GM23338 (cell line): ENCODE measurements at regions not wholly inside any gene's neighbourhood (a gene's known extent, or its start where the extent isn't known, plus 50 kb on each side); places are given as distances from the start of the nearest gene placed in this dataset.

Experiments used
- ATAC-seq: fragments of 200-7000 bp; cut with Tn5 transposase; 3 replicates; pipeline ENCODE4 v1.9.1; 2020
- DNase-seq: peaks from one replicate; pipeline ENCODE4 v3.0.0-alpha.2; 2015; ENCODE audit warnings: low spot score
- H2AFZ ChIP-seq: fragments of 200-600 bp; sonication (generic); 2 replicates; pipeline ENCODE4 v1.8.0; 2016; ENCODE audit warnings: antibody characterized with exemption, mild to moderate bottlenecking, moderate library complexity
- H3F3A ChIP-seq: fragments of 200-600 bp; sonication (generic); replicated peaks from 2 replicates; pipeline ENCODE4 v1.8.0; 2017; ENCODE audit warnings: antibody characterized with exemption, mixed run types, low read depth
- H3K27ac ChIP-seq: fragments of 200-600 bp; sonication (generic); 2 replicates; pipeline ENCODE4 v1.6.1; 2016; ENCODE audit warnings: low read depth
- H3K27me3 ChIP-seq: fragments of 200-600 bp; sonication (generic); 2 replicates; pipeline ENCODE4 v1.8.0; 2016; ENCODE audit warnings: mild to moderate bottlenecking, mixed run types, moderate library complexity; ENCODE audit not compliant: insufficient read depth
- H3K36me3 ChIP-seq: fragments of 200-600 bp; sonication (generic); 2 replicates; pipeline ENCODE4 v1.8.0; 2016; ENCODE audit warnings: mild to moderate bottlenecking; ENCODE audit not compliant: insufficient read depth
- H3K4me1 ChIP-seq: fragments of 200-600 bp; sonication (generic); 2 replicates; pipeline ENCODE4 v1.8.0; 2016; ENCODE audit warnings: mild to moderate bottlenecking, moderate library complexity; ENCODE audit not compliant: insufficient read depth
- H3K4me2 ChIP-seq: fragments of 200-600 bp; sonication (generic); 2 replicates; pipeline ENCODE4 v1.7.1; 2017; ENCODE audit warnings: mixed run types
- H3K4me3 ChIP-seq: fragments of 200-600 bp; sonication (generic); 2 replicates; pipeline ENCODE4 v1.6.1; 2016; ENCODE audit warnings: mixed run types
- H3K79me2 ChIP-seq: fragments of 200-600 bp; sonication (generic); replicated peaks from 2 replicates; pipeline ENCODE4 v1.8.0; 2017; ENCODE audit warnings: mild to moderate bottlenecking; ENCODE audit not compliant: insufficient read depth
- H3K9me2 ChIP-seq: fragments of 200-600 bp; sonication (generic); 2 replicates; pipeline ENCODE4 v1.8.0; 2017; ENCODE audit not compliant: insufficient read depth
- H4K20me1 ChIP-seq: fragments of 200-600 bp; sonication (generic); replicated peaks from 2 replicates; pipeline ENCODE4 v1.8.0; 2017; ENCODE audit warnings: mild to moderate bottlenecking; ENCODE audit not compliant: insufficient read depth
- H3K27ac Mint-ChIP-seq: 2 replicates; pipeline ENCODE4 v1.8.0; 2020; ENCODE audit warnings: inconsistent platforms, mild to moderate bottlenecking, moderate library complexity, mixed read lengths
- H3K27me3 Mint-ChIP-seq: 3 replicates; pipeline ENCODE4 v1.8.0; 2022; ENCODE audit warnings: low read depth, mild to moderate bottlenecking, moderate library complexity, mixed read lengths, inconsistent platforms; ENCODE audit not compliant: insufficient read depth, poor library complexity
- H3K36me3 Mint-ChIP-seq: 3 replicates; pipeline ENCODE4 v1.8.0; 2021; ENCODE audit warnings: low read depth, mild to moderate bottlenecking, inconsistent platforms, moderate library complexity, mixed read lengths
- H3K4me1 Mint-ChIP-seq: 3 replicates; pipeline ENCODE4 v1.8.0; 2020; ENCODE audit warnings: mild to moderate bottlenecking, inconsistent platforms, mixed read lengths
- H3K4me3 Mint-ChIP-seq: 3 replicates; pipeline ENCODE4 v1.8.0; 2021; ENCODE audit warnings: moderate library complexity, mild to moderate bottlenecking, inconsistent platforms, mixed read lengths
- H3K9me3 Mint-ChIP-seq: 3 replicates; pipeline ENCODE4 v1.8.0; 2020; ENCODE audit warnings: moderate library complexity, mild to moderate bottlenecking, inconsistent platforms, mixed read lengths
- JUNB ChIP-seq: IDR thresholded peaks from one replicate; pipeline ENCODE4 v1.6.1; 2016; ENCODE audit warnings: antibody characterized with exemption; ENCODE audit not compliant: unreplicated experiment
- NANOG ChIP-seq: IDR thresholded peaks from 2 replicates; pipeline ENCODE4 v1.6.1; 2016; ENCODE audit warnings: antibody characterized with exemption, borderline replicate concordance
- REST ChIP-seq: IDR thresholded peaks from one replicate; pipeline ENCODE4 v1.6.1; 2018; ENCODE audit warnings: antibody characterized with exemption; ENCODE audit not compliant: unreplicated experiment
- ZNF114 ChIP-seq: fragments of 250-450 bp; sonication (Bioruptor Pico); IDR thresholded peaks from 2 replicates; pipeline ENCODE4 v1.5.0; 2020; ENCODE audit warnings: mild to moderate bottlenecking, moderate library complexity
- ZNF331 ChIP-seq: fragments of 250-450 bp; sonication (Bioruptor Pico); IDR thresholded peaks from 2 replicates; pipeline ENCODE4 v1.5.0; 2020; ENCODE audit warnings: low read depth, mild to moderate bottlenecking, moderate library complexity
- ZNF462 ChIP-seq: fragments of 250-450 bp; sonication (Bioruptor Pico); IDR thresholded peaks from 2 replicates; pipeline ENCODE4 v1.5.0; 2020; ENCODE audit warnings: mild to moderate bottlenecking, moderate library complexity
- TF ChIP-seq, protein P1 (sequence below): IDR thresholded peaks from 2 replicates; pipeline ENCODE4 v1.6.1; 2016; ENCODE audit warnings: antibody characterized with exemption

- Histone ChIP-seq H3K27ac (no peak overlapping the region), H3F3A (no peaks in the 10 kb centered on the region), H3K4me2 (no peak overlapping the region), H3K9me2 (no peaks in the 10 kb centered on the region), H3K4me3 (no peak overlapping the region), H4K20me1 (no peaks in the 10 kb centered on the region), H3K79me2 (no peaks in the 10 kb centered on the region), H3K27me3 (no peaks in the 10 kb centered on the region), H3K36me3 (no peaks in the 10 kb centered on the region), H3K4me1 (no peaks in the 10 kb centered on the region), H2AFZ (no peak overlapping the region)
- Mint-ChIP-seq H3K9me3 (peaks cover 3% of the 10 kb centered on the region; the same call in 1 of the 3 replicates), H3K36me3 (0 out of 3 replicates have a peak, but pooled peaks cover 3% of the 10 kb centered on the region), H3K4me1 (no peaks in the 10 kb centered on the region), H3K27ac (no peak overlapping the region), H3K27me3 (no peaks in the 10 kb centered on the region), H3K4me3 (no peak overlapping the region)
- ATAC-seq = no peak
- TF ChIP-seq ZNF114 = no peak
- no peak for TF ChIP-seq REST
- TF ChIP-seq JUNB = no peak
- TF ChIP-seq, protein P1, sequence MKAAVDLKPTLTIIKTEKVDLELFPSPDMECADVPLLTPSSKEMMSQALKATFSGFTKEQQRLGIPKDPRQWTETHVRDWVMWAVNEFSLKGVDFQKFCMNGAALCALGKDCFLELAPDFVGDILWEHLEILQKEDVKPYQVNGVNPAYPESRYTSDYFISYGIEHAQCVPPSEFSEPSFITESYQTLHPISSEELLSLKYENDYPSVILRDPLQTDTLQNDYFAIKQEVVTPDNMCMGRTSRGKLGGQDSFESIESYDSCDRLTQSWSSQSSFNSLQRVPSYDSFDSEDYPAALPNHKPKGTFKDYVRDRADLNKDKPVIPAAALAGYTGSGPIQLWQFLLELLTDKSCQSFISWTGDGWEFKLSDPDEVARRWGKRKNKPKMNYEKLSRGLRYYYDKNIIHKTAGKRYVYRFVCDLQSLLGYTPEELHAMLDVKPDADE = no peak
- TF ChIP-seq ZNF462 = no peak
- no peak for TF ChIP-seq ZNF331 (CRISPR knock-in tag)
- TF ChIP-seq NANOG = no peak
- DNase-seq = no peak
These were observed 268.0 kb downstream of the MSRB3 start for GRCh38 chr12:65546528-65546927.
